Activated CD4-positive, alpha-beta T cell treated with anti-CD3 and anti-CD28 coated beads, Interleukin-2, amount 50 U/mL, for 4 hours (primary cell): ENCODE measurements at regions not wholly inside any gene's neighbourhood (a gene's known extent, or its start where the extent isn't known, plus 50 kb on each side); places are given as distances from the start of the nearest gene placed in this dataset.
"Not testable (repeated sequence)": the region's sequence is repeated elsewhere in the genome, so short reads cannot be mapped to it uniquely, and the experiment has no call there.

Experiments used
- DNase-seq, 2 experiments: peaks; one replicate each; pipeline ENCODE4 v3.0.0-alpha.2; 2020

GRCh38 chr2:111407632-111408194 lies 287.0 kb downstream of the BCL2L11 start:
- not testable (repeated sequence) for DNase-seq

- not testable (repeated sequence) for DNase-seq
Measured at GRCh38 chr2:111410868-111411406, 290.2 kb downstream of the BCL2L11 start.

- DNase-seq = not testable (repeated sequence)
Measured at GRCh38 chr2:111411867-111412681, 291.4 kb downstream of the BCL2L11 start.

GRCh38 chr2:111412841-111413650 lies 292.3 kb downstream of the BCL2L11 start:
- DNase-seq = not testable (repeated sequence)

- DNase-seq = not testable (repeated sequence)
Measured at GRCh38 chr2:111413950-111414349, 293.2 kb downstream of the BCL2L11 start.

GRCh38 chr2:111415765-111416743 lies 295.3 kb downstream of the BCL2L11 start:
- not testable (repeated sequence) for DNase-seq

- DNase-seq = not testable (repeated sequence)
Measured at GRCh38 chr2:111417026-111417425, 296.3 kb downstream of the BCL2L11 start.

GRCh38 chr2:111418091-111418875 lies 297.6 kb downstream of the BCL2L11 start:
- DNase-seq = not testable (repeated sequence)

GRCh38 chr2:111420074-111420473 lies 299.4 kb downstream of the BCL2L11 start:
- DNase-seq = not testable (repeated sequence)

- not testable (repeated sequence) for DNase-seq
Measured at GRCh38 chr2:111420835-111421234, 300.1 kb downstream of the BCL2L11 start.

GRCh38 chr2:111421949-111422348 lies 301.2 kb downstream of the BCL2L11 start:
- not testable (repeated sequence) for DNase-seq

- not testable (repeated sequence) for DNase-seq
Measured at GRCh38 chr2:111422562-111422961, 301.8 kb downstream of the BCL2L11 start.

- DNase-seq = not testable (repeated sequence)
Measured at GRCh38 chr2:111423184-111423583, 302.5 kb downstream of the BCL2L11 start.

- DNase-seq = not testable (repeated sequence)
Measured at GRCh38 chr2:111424176-111424575, 303.5 kb downstream of the BCL2L11 start.

- not testable (repeated sequence) for DNase-seq
Measured at GRCh38 chr2:111424851-111425309, 304.2 kb downstream of the BCL2L11 start.

- DNase-seq = not testable (repeated sequence)
Measured at GRCh38 chr2:111425789-111426201, 305.1 kb downstream of the BCL2L11 start.

GRCh38 chr2:111427346-111427745 lies 306.6 kb downstream of the BCL2L11 start:
- DNase-seq = not testable (repeated sequence)

GRCh38 chr2:111428915-111429314 lies 308.2 kb downstream of the BCL2L11 start:
- not testable (repeated sequence) for DNase-seq

- DNase-seq = not testable (repeated sequence)
Measured at GRCh38 chr2:111429353-111429752, 308.6 kb downstream of the BCL2L11 start.

GRCh38 chr2:111430817-111431661 lies 310.3 kb downstream of the BCL2L11 start:
- not testable (repeated sequence) for DNase-seq
